ENCODE measurements at regions not wholly inside any gene's neighbourhood (a gene's known extent, or its start where the extent isn't known, plus 50 kb on each side); places are given as distances from the start of the nearest gene placed in this dataset.

DNA sequence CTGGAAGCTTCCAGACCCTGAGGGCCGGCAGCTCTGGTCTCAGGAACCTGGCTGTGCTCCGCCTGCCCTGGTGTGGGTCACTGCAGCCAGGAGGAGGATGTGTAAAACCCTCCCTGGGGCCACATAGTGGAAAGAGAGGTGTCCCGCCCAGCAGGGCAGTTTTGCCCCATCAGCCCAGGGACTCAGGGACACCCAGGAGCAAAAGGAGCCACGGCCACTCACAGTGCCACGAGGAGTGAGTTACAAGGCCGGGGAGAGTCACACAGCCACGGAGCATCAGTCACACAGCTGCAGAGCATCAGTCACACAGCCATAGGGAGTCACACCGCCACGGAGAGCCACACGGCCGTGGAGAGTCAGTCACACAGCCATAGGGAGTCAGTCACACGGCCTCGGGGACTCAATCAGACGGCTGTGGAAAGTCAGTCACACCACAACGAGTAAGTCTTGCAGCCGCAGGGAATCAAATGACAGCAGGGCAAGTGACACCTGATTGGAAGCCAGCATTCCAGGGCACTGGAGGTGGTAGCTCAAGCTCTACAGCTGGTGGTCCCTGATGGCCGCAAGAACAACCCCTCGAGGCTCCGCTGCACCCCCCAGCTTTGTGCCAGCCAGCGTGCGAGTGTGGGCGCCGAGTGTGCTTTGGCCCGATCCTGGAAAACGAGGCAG lies 60.9 kb downstream of the DLL1 start:
- Histone ChIP-seq H3K27me3 (ENCODE audit: insufficient read depth) (no peaks in the 10 kb centered on the region), H3K4me3 (no peak overlapping the region), H3K36me3 (ENCODE audit: insufficient read depth) (no peaks in the 10 kb centered on the region), H4K20me1 (replicated peaks; ENCODE audit: insufficient read depth) (no peaks in the 10 kb centered on the region), H3K9me2 (ENCODE audit: insufficient read depth) (no peaks in the 10 kb centered on the region), H3K79me2 (replicated peaks; ENCODE audit: insufficient read depth) (no peaks in the 10 kb centered on the region), H3K4me2 (no peak overlapping the region), H2AFZ (no peak overlapping the region), H3K27ac (ENCODE audit: low read depth) (no peak overlapping the region), H3F3A (replicated peaks; ENCODE audit: low read depth) (no peaks in the 10 kb centered on the region), H3K4me1 (ENCODE audit: insufficient read depth) (peaks cover 1% of the 10 kb centered on the region)
- DNase-seq (ENCODE audit: low spot score) (no peak), ATAC-seq (no peak)
- H3K9me3 Mint-ChIP-seq = no peaks in the 10 kb centered on the region; the same call in 2 of the 3 replicates
- TF ChIP-seq REST (IDR thresholded peaks at IDR 0.05; ENCODE audit: unreplicated experiment) (no peak), EZH2 (IDR thresholded peaks at IDR 0.05; ENCODE audit: low read depth, unreplicated experiment) (no peak), ETS1 (IDR thresholded peaks at IDR 0.05) (no peak), CREB1 (CRISPR knock-in tag; IDR thresholded peaks at IDR 0.05; ENCODE audit: low read depth) (no peak), CTCF (conservative IDR thresholded peaks at IDR 0.05; ENCODE audit: low read depth in 2 of 2) (no peak), ZNF114 (CRISPR knock-in tag; IDR thresholded peaks at IDR 0.05) (no peak), STAT1 (IDR thresholded peaks at IDR 0.05; ENCODE audit: unreplicated experiment) (no peak), ZNF462 (CRISPR knock-in tag; IDR thresholded peaks at IDR 0.05) (no peak), ZNF331 (CRISPR knock-in tag; IDR thresholded peaks at IDR 0.05; ENCODE audit: low read depth) (no peak), EZH2phosphoT487 (IDR thresholded peaks at IDR 0.05; ENCODE audit: unreplicated experiment) (no peak), NANOG (IDR thresholded peaks at IDR 0.05; ENCODE audit: borderline replicate concordance) (no peak), POLR2AphosphoS5 (IDR thresholded peaks at IDR 0.05; ENCODE audit: low read depth) (no peak)
- peaks cover 13% of the 10 kb centered on the region for H3K27me3 Mint-ChIP-seq (ENCODE audit: insufficient read depth, low read depth, poor library complexity)
- peaks cover 20% of the 10 kb centered on the region for H3K4me1 Mint-ChIP-seq
- no peak overlapping the region for H3K27ac Mint-ChIP-seq
- H3K4me3 Mint-ChIP-seq = no peak overlapping the region
- H3K36me3 Mint-ChIP-seq (ENCODE audit: low read depth) = no peaks in the 10 kb centered on the region

Data from GM23338 (cell line).